ENCODE measurements at regions not wholly inside any gene's neighbourhood (a gene's known extent, or its start where the extent isn't known, plus 50 kb on each side); places are given as distances from the start of the nearest gene placed in this dataset.

GRCh38 chr13:30560212-30560611 is 57.5 kb upstream of the USPL1 start:
- H3K4me3 Mint-ChIP-seq: no peak overlapping the region
- H3K27me3 Mint-ChIP-seq (ENCODE audit: low read depth, poor library complexity): peaks cover 2% of the 10 kb centered on the region
- no peak for DNase-seq
- TF ChIP-seq, protein P1, sequence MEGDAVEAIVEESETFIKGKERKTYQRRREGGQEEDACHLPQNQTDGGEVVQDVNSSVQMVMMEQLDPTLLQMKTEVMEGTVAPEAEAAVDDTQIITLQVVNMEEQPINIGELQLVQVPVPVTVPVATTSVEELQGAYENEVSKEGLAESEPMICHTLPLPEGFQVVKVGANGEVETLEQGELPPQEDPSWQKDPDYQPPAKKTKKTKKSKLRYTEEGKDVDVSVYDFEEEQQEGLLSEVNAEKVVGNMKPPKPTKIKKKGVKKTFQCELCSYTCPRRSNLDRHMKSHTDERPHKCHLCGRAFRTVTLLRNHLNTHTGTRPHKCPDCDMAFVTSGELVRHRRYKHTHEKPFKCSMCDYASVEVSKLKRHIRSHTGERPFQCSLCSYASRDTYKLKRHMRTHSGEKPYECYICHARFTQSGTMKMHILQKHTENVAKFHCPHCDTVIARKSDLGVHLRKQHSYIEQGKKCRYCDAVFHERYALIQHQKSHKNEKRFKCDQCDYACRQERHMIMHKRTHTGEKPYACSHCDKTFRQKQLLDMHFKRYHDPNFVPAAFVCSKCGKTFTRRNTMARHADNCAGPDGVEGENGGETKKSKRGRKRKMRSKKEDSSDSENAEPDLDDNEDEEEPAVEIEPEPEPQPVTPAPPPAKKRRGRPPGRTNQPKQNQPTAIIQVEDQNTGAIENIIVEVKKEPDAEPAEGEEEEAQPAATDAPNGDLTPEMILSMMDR (IDR thresholded peaks at IDR 0.05): no peak
- H3K27ac Mint-ChIP-seq: no peak overlapping the region
- no peaks in the 10 kb centered on the region for H3K9me3 Mint-ChIP-seq
- H3K4me1 Mint-ChIP-seq: peaks cover 11% of the 10 kb centered on the region
- no peaks in the 10 kb centered on the region for H3K36me3 Mint-ChIP-seq (ENCODE audit: low read depth)

GRCh38 chr13:30561511-30561910 is 56.2 kb upstream of the USPL1 start:
- Mint-ChIP-seq H3K4me1 (peaks cover 11% of the 10 kb centered on the region), H3K4me3 (no peak overlapping the region), H3K9me3 (no peaks in the 10 kb centered on the region), H3K27me3 (ENCODE audit: low read depth, poor library complexity) (peaks cover 2% of the 10 kb centered on the region), H3K27ac (peak overlapping the region; percentile 5), H3K36me3 (ENCODE audit: low read depth) (no peaks in the 10 kb centered on the region)
- TF ChIP-seq, protein P1 (IDR thresholded peaks at IDR 0.05): no peak
- DNase-seq: no peak

DNA sequence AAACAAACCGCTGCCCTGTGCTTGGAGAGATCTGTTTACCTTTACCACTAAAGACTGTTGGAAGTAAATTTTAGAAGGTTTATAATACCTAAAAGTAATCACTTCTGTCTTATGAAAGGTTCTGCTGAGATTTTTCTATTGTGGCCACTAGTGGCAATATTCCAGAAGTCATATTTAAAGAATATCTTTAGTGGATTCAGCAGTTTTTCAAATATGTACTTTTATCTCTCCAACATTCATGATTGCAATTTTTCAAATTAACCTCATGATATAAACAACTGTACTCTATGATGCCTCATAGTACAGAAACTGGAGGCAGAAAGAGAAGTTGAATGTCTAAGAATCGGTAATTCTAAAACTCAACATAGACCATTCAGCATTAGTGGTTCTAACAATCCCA is 53.2 kb upstream of the USPL1 start:
- Mint-ChIP-seq H3K4me3 (no peak overlapping the region), H3K9me3 (no peaks in the 10 kb centered on the region)
- TF ChIP-seq, protein P1 (IDR thresholded peaks at IDR 0.05): no peak

DNA sequence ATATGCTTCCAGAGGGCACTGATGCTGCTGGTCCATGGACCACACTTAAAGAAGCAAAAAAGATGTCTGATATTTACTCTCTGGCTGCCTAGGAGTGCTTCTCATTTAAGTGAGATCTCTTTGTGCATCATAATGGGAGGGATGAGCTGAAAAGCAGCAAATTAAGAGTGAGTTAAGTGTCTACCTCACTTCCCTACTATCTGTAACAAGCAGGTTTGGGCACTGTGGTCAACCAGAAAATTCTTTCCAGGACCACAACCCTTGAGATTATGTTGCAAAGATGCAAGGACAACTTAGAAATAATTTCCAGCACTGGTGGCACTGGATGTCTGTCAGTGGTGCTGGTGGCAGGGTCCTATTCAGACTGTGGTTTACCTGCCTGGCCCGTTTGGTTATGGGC is 52.1 kb upstream of the USPL1 start:
- Mint-ChIP-seq H3K27me3 (ENCODE audit: low read depth, poor library complexity) (no peaks in the 10 kb centered on the region), H3K4me3 (no peak overlapping the region), H3K36me3 (ENCODE audit: low read depth) (no peaks in the 10 kb centered on the region), H3K4me1 (peaks cover 11% of the 10 kb centered on the region), H3K9me3 (no peaks in the 10 kb centered on the region), H3K27ac (no peak overlapping the region)
- DNase-seq: no peak
- TF ChIP-seq, protein P1 (IDR thresholded peaks at IDR 0.05): no peak

More for the DNA sequence above, 53.2 kb upstream of the USPL1 start:
- no peak for DNase-seq
- Mint-ChIP-seq H3K27ac (no peak overlapping the region), H3K36me3 (ENCODE audit: low read depth) (no peaks in the 10 kb centered on the region), H3K4me1 (peaks cover 11% of the 10 kb centered on the region), H3K27me3 (ENCODE audit: low read depth, poor library complexity) (no peaks in the 10 kb centered on the region)

GRCh38 chr13:30567072-30567471 is 50.6 kb upstream of the USPL1 start:
- Mint-ChIP-seq H3K4me1 (no peaks in the 10 kb centered on the region), H3K36me3 (ENCODE audit: low read depth) (no peaks in the 10 kb centered on the region), H3K27me3 (ENCODE audit: low read depth, poor library complexity) (no peaks in the 10 kb centered on the region), H3K4me3 (no peak overlapping the region), H3K9me3 (no peaks in the 10 kb centered on the region), H3K27ac (no peak overlapping the region)
- no peak for DNase-seq
- TF ChIP-seq, protein P1 (IDR thresholded peaks at IDR 0.05): no peak

Measured in nephron progenitor cell (in vitro differentiated cells).